Sciatic nerve (tissue), 2 donors: ENCODE measurements at regions not wholly inside any gene's neighbourhood (a gene's known extent, or its start where the extent isn't known, plus 50 kb on each side); places are given as distances from the start of the nearest gene placed in this dataset.
A peak's percentile ranks its signal among the peaks of the same experiment; 100 is the strongest.
"Not testable (repeated sequence)": the region's sequence is repeated elsewhere in the genome, so short reads cannot be mapped to it uniquely, and the experiment has no call there.

Experiments used
- ATAC-seq: fragments of 200-7000 bp; cut with Tn5 transposase; one replicate; pipeline ENCODE4 v1.9.1; 2020; ENCODE audit warnings: mild to moderate bottlenecking, moderate library complexity
- DNase-seq: peaks from one replicate; pipeline ENCODE4 v3.0.0-alpha.2; 2020; ENCODE audit warnings: low spot score
- intact Hi-C: fragments of 100-400 bp; cut with DNase I; formaldehyde crosslinking; loops from one replicate; pipeline ENCODE4 v1.14.2; 2022
- donor health status: DM: no; HTN: no; CAD: no.
- donor health status: DM: no; HTN: no; CAD: no.

DNA sequence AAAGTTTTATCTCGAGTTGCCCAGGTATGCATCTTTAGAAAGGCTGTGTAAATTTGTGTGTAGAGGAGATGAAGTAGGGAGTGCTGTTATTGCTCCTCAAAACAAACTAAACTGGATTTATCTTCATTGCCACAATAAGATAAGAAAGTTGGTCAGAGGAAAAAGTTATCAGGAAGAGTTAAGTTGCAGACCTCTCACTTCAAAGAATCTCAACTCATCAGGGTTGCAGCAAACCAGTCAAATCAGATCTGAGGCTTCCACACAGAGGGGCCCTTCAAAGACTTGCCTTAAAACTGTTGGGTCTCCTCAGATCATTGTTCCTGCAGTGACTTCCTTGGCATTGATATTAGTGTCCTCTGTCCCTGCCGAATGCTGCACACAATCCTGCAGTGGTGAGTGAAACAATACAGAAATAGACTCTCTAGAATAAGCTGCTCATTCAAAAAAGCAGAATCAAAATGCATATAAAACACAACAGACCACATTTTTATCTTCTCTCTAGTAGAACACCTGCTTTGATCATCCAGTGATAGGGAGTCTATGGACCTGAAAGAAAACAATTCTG, 191.2 kb upstream of the CBLB start:
- intact Hi-C loops: no loop called here
- DNase-seq (no peak), ATAC-seq (no peak)

DNA sequence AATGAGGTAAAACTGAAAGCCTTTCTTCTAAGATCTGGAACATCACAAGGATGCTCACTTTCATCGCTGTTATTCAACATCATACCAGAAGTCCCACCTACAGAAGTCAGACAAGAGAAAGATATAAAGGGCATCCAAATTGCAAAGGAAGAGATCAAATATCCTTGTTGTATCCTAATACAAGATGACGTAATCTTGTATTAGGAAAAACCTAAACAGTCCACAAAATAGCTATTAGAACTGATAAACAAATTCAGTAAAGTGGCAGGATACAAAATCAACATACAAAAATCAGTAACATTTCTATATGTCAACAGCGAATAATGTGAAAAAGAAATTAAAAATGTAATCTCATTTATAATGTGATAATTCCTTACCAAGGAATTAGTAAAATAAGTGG, 195.1 kb upstream of the CBLB start:
- intact Hi-C loops: no loop called here
- no peak for ATAC-seq
- no peak for DNase-seq

DNA sequence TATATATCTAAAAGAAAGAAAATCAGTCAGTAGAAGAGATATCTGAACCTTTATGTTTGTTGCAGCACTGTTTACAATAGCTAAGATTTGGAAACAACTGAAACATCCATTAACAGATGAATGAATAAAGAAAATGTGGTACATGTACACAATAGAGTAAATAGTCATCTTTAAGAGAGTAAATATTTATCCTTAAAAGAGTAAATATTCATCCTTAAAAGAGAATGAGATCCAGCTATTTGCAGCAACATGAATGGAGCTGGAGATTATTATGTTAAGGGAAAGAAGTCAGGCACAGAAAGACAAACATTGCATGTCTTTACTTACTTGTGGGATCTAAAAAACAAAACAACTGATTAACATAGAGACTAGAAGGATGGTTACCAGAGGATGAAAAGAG, 197.0 kb upstream of the CBLB start:
- intact Hi-C loops: no loop called here
- DNase-seq: no peak
- no peak for ATAC-seq

GRCh38 chr3:106067711-106068110, 198.9 kb upstream of the CBLB start:
- intact Hi-C loops: no loop called here
- ATAC-seq: no peak
- DNase-seq: no peak

- DNase-seq: no peak
- peak; percentile 18 for ATAC-seq
- intact Hi-C loops: no loop called here
Observed at GRCh38 chr3:106068381-106068780, 199.6 kb upstream of the CBLB start.

DNA sequence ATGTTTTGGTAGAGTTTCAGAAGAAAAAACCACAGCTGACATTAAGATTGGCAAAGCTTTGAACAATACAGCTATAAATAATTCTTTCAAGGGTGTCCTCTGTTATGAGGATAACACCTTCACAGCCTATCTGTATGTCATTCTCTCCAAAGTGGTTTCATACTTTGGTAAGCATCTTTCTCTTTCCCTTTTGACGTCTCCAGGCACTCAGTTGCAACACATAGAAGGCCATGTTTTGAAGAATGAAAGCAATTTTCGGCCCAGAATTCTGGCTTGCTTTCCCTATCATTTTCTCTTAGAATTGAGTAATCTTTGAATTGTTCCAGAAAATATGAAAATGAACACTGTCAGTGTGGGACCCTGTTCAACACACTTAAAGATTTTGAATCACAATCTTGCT, 200.0 kb upstream of the CBLB start:
- ATAC-seq (peak; percentile 85), DNase-seq (no peak)
- intact Hi-C loops: no loop called here

GRCh38 chr3:106070187-106070586, 201.4 kb upstream of the CBLB start:
- intact Hi-C loops: no loop called here
- DNase-seq (no peak), ATAC-seq (peak; percentile 77)

DNA sequence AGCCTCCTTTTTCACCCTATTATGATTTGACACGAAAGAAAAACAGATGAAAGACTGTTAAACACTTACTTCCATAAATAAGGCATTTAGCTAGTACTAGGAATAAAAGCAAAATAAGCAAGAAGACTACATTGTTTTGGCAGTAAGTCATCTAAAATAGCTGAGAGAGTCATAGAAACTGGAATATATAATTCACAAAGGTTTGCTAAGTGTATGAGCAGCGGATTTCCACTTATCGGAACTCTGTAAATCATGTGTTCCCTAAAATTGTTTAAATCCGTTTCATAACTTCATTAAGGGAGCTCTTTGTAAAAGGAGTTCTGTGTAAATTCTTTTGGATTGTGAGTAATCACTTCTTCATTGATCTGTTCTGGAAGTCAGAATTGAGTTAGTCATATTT, 202.5 kb upstream of the CBLB start:
- ATAC-seq (no peak), DNase-seq (no peak)
- intact Hi-C loops: no loop called here

GRCh38 chr3:106072596-106072995, 203.8 kb upstream of the CBLB start:
- intact Hi-C loops, ATAC-seq, DNase-seq: not testable (repeated sequence)

DNA sequence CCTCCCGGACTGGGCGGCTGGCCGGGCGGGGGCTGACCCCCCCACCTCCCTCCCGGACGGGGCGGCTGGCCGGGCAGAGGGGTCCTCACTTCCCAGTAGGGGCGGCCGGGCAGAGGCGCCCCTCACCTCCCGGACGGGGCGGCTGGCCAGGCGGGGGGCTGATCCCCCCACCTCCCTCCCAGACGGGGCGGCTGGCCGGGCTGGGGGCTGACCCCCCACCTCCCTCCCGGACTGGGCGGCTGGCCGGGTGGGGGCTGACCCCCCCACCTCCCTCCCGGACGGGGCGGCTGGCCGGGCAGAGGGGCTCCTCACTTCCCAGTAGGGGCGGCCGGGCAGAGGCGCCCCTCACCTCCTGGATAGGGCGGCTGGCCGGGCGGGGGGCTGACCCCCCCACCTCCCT, 205.0 kb upstream of the CBLB start:
- DNase-seq, ATAC-seq, intact Hi-C loops: not testable (repeated sequence)

- intact Hi-C loops, ATAC-seq, DNase-seq: not testable (repeated sequence)
Observed at GRCh38 chr3:106075731-106076130, 206.9 kb upstream of the CBLB start.

GRCh38 chr3:106078635-106079034, 209.8 kb upstream of the CBLB start:
- DNase-seq (no peak), ATAC-seq (no peak)
- intact Hi-C loops: no loop called here

DNA sequence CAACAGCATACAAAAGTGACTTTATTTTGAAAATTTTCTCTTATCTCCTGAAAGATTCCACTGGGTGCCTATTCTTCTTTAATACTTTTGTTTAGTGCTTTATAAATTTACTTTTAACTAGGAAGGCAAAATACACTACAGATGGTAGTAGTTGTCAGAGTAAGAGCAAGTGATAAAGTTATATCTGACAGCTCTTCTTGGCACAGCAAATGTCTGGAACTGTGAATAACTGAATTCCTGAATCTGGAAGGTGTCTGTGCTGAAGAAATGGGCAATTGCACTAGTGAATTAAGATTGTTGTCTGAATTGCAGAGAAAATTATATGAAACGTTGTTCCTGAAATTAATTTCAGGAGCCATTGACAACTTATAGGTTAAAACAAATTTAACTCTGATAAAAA, 213.8 kb upstream of the CBLB start:
- no peak for DNase-seq
- intact Hi-C loops: no loop called here
- ATAC-seq: no peak

DNA sequence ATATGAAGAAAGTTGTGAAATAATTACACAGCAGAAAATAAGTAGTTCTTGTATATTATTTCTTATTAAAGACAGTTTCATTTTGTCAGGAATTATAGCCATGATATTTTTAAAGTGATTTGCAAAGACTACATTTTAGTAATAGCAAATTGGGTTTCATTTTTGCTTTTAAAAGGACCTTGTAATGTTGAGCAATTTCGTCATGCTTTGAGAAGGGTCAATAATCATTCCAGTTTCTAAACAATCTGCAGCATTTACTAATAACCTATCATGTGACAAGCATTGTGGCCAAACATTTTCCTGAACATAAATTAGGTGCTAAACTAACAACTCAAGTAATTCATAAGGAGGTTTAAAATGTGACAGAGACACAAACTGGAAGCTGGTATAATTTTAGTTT, 214.4 kb upstream of the CBLB start:
- no peak for DNase-seq
- intact Hi-C loops: no loop called here
- ATAC-seq: no peak

DNA sequence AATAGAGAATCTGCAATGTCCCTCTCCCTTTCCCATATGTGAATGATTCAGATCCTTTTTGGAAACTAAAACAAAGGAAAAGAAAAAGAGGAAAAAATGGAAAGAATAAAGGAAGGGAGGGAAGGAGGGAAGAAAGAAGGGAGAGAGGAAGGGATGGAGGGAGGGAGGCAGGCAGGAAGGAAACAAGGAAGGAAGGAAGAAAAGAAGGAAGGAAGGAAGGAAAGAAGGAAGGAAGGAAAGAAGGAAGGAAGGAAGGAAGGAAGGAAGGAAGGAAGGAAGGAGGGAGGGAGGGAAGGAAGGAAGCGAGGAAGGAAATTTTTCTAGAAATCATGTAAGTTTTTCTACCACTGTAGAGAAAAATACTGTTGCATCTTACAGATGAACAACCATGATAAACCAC, 215.0 kb upstream of the CBLB start:
- intact Hi-C loops: no loop called here
- ATAC-seq (no peak), DNase-seq (no peak)

DNA sequence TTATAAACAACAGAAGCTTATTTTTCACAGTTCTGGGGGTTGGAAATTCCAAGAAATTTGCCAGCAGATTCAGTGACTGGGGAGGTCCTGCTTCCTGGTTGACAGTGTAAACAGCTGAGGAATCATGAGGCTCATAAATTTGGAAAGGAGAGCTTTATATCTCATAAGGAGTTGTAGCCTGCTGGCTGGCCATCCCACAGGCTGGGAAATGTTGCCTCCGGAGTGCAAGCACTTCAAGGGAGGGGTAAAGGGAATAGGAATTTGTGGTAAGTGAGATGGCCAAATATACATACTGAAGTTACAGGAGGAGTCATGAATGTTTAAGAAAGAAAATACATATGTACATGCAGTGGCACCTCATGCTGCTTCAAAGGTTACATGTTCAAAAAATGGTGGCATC, 217.2 kb upstream of the CBLB start:
- intact Hi-C loops: no loop called here
- ATAC-seq: peak; percentile 39
- DNase-seq: no peak

GRCh38 chr3:106086636-106087035, 217.8 kb upstream of the CBLB start:
- ATAC-seq: no peak
- intact Hi-C loops: no loop called here
- no peak for DNase-seq

- ATAC-seq (no peak), DNase-seq (no peak)
- intact Hi-C loops: no loop called here
Observed at GRCh38 chr3:106088304-106088703, 219.5 kb upstream of the CBLB start.

DNA sequence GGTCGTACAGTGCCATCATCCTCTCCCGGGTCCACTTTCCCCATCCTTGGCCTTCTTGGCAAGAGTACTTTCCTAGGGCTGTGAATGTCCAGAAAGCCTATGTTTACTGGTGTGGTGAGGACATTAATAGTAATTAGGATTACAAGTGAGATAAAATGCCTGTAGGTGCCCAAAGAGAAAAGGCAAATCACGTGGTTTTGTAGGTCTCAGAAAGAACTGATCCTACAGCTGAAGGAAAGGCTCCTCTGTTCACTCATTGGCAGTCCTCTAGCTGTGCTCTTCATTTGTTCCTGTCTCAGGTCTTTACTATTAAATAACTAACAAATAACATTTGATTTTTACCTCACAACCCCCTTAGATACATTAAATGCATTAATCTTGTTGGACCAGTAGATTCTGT, 220.1 kb upstream of the CBLB start:
- intact Hi-C loops: no loop called here
- ATAC-seq: no peak
- no peak for DNase-seq

- no peak for DNase-seq
- ATAC-seq: peak; percentile 24
- intact Hi-C loops: no loop called here
Observed at GRCh38 chr3:106089806-106090205, 221.0 kb upstream of the CBLB start.

DNA sequence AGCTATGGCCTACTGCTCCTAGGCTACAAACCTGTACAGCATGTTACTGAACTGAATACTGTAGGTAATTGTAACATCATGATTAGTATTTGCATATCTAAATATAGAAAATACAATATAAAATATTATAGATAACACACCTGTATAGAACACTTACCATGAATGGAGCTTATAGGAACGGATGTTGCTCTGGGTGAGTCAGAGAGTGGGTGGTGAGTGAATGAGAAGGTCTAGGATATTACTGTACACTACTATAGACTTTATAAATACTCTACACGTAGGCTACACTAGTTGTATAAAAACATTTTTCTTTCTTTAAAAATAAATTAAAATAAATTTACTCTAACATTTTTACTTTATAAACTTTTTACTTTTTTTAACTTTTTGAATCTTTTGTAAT, 224.0 kb upstream of the CBLB start:
- ATAC-seq (no peak), DNase-seq (no peak)
- intact Hi-C loops: no loop called here

DNA sequence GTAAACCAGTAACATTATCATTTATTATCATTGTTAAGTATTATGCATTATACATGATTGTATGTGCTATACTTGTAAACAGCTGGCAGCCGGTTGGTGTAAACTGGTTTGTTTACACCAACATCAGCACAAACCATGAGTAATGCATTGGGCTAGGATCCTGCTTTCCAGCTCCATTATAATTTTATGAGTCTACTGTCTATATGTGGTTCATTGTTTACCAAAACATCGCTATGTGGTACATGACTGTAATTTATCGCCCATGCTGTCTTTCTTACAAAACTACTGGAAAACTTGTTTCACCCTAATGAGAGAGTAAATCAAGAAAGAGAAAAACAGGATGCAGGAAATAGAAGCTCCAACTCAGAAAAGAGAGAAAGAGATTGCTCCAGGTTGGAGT, 224.8 kb upstream of the CBLB start:
- intact Hi-C loops: no loop called here
- DNase-seq (no peak), ATAC-seq (no peak)
